Nucleus accumbens (tissue), 56 donors: ENCODE measurements at regions not wholly inside any gene's neighbourhood (a gene's known extent, or its start where the extent isn't known, plus 50 kb on each side); places are given as distances from the start of the nearest gene placed in this dataset.

Source experiments
- DNase-seq, 56 donors: peaks; one replicate each; lab custom pipeline; 2025; lab: John Stamatoyannopoulos, UW

GRCh38 chr13:46953941-46954340, 57.1 kb upstream of the HTR2A start:
- DNase-seq = no peak

GRCh38 chr13:46953331-46953730, 56.5 kb upstream of the HTR2A start:
- no peak for DNase-seq

DNA sequence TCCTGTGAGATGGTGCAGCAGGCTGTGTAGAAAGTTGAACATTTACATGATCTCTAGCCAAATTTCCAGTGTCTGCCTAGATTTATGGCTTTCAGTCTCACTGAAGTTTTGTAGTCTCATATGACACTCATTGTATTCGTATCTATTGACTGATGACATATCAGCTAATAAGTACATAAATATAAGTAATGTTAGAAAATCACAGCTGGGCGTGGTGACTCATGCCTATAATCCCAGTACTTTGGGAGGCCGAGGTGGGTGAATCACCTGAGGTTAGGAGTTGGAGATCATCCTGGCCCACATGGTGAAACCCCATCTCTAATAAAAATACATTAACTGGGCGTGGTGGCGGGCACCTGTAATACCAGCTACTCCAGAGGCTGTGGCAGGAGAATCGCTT, 54.7 kb upstream of the HTR2A start:
- DNase-seq = peak in 1 of 56 donors; percentile 3

GRCh38 chr13:46949211-46949610, 52.4 kb upstream of the HTR2A start:
- no peak for DNase-seq

- no peak for DNase-seq
Measured at GRCh38 chr13:46948338-46948737, 51.5 kb upstream of the HTR2A start.

DNA sequence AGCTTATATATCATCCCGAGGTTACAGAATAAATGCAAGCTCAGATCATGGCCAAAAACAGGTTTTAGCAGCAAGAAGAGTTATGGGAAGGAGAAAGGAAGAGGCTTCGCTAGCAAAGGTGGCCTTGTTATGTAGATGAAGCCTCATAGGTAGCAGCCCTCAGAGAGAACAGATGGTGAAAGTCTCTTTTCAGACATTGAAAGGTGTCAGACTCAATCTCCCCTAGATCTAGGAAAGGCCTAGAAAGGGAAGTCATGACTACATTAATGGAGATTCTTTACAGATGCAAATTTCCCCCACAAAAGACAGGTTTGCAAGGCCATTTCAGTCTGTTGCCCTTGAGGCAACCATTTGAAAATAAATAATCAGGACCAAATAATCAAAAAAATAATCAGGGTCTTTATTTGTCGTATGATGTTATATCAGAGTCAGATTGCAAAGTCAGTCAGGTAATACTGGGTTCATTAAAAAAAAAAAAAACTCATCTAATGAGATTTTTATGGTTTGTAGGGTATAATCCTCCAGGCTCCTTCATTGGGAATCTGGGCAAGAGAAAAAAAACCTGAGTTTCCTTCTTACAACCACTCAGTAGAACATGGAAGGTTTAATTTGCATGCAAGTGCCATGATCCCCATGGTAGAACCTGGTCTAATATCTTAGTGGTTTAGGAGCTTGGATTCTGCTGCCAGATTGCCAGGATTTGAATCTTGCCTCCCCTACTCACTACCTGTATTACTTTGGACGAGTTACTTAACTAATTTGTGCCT, 50.8 kb upstream of the HTR2A start:
- no peak for DNase-seq
